IMR-90 (cell line): ENCODE measurements at regions not wholly inside any gene's neighbourhood (a gene's known extent, or its start where the extent isn't known, plus 50 kb on each side); places are given as distances from the start of the nearest gene placed in this dataset.

ENCODE experiments used
- ATAC-seq: fragments of 200-7000 bp; cut with Tn5 transposase; 2 replicates; pipeline ENCODE4 v1.9.1; 2020; ENCODE audit warnings: low read depth, mild to moderate bottlenecking, moderate library complexity
- BruUV-seq: library from RNA; stranded (reverse); fragments of 400-500 nt; replicated peaks from 2 replicates; lab custom pipeline; 2021; lab: Mats Ljungman, UMichigan
- CTCF ChIA-PET: fragments of 300-600 bp; formaldehyde crosslinking; extraction: SDS; loops from one replicate; lab custom pipeline; 2021; ENCODE audit warnings: antibody characterized with exemption; lab: Yijun Ruan, JAX
- POLR2A ChIA-PET: fragments of 300-600 bp; sonication (Branson Sonifier 250); formaldehyde crosslinking; loops from one replicate; lab custom pipeline; 2022; ENCODE audit warnings: antibody characterized with exemption; ENCODE audit not compliant: unreplicated experiment; lab: Charles Lee
- DNase-seq: peaks from one replicate; pipeline ENCODE4 v3.0.0; 2013
- H2AFZ ChIP-seq: replicated peaks from 2 replicates; pipeline ENCODE3; 2013; ENCODE audit warnings: low read length, mild to moderate bottlenecking; ENCODE audit not compliant: poor library complexity
- H2AK5ac ChIP-seq: 2 replicates; pipeline ENCODE4 v1.6.1; 2013; ENCODE audit warnings: low read depth, low read length, inconsistent platforms
- H2AK9ac ChIP-seq: replicated peaks from 2 replicates; pipeline ENCODE3; 2013; ENCODE audit warnings: mild to moderate bottlenecking, low read depth, low read length, moderate library complexity; ENCODE audit not compliant: poor library complexity
- H2BK120ac ChIP-seq: 2 replicates; pipeline ENCODE4 v1.6.1; 2013; ENCODE audit warnings: low read depth, low read length, inconsistent platforms
- H2BK15ac ChIP-seq: 3 replicates; pipeline ENCODE4 v1.6.1; 2013; ENCODE audit warnings: low read depth, low read length, inconsistent platforms
- H2BK20ac ChIP-seq: 2 replicates; pipeline ENCODE4 v1.6.1; 2013; ENCODE audit warnings: low read depth, mild to moderate bottlenecking, inconsistent platforms, low read length, moderate library complexity
- H2BK5ac ChIP-seq: 2 replicates; pipeline ENCODE4 v1.6.1; 2013; ENCODE audit warnings: mild to moderate bottlenecking, low read depth, low read length, inconsistent platforms; ENCODE audit not compliant: poor library complexity, severe bottlenecking
- H3K14ac ChIP-seq: replicated peaks from 2 replicates; pipeline ENCODE4 v1.6.1; 2013; ENCODE audit warnings: low read depth, low read length, inconsistent platforms
- H3K18ac ChIP-seq: 2 replicates; pipeline ENCODE4 v1.6.1; 2013; ENCODE audit warnings: low read depth, low read length, control low read depth
- H3K23ac ChIP-seq: 2 replicates; pipeline ENCODE4 v1.6.1; 2013; ENCODE audit warnings: low read depth, low read length, inconsistent platforms
- H3K27ac ChIP-seq: 2 replicates; pipeline ENCODE4 v1.5.1; 2013; ENCODE audit warnings: mild to moderate bottlenecking, control low read depth, low read length; ENCODE audit not compliant: insufficient read depth
- H3K27me3 ChIP-seq: 2 replicates; pipeline ENCODE4 v1.6.1; 2013; ENCODE audit warnings: low read length; ENCODE audit not compliant: control insufficient read depth, insufficient read depth
- H3K36me3 ChIP-seq: 2 replicates; pipeline ENCODE4 v1.6.1; 2013; ENCODE audit warnings: low read length, mixed read lengths; ENCODE audit not compliant: control insufficient read depth, insufficient read depth
- H3K4ac ChIP-seq: 2 replicates; pipeline ENCODE4 v1.6.1; 2013; ENCODE audit warnings: low read depth, low read length, inconsistent platforms
- H3K4me1 ChIP-seq: 2 replicates; pipeline ENCODE4 v1.6.1; 2013; ENCODE audit warnings: low read length, mixed read lengths; ENCODE audit not compliant: control insufficient read depth, insufficient read depth
- H3K4me2 ChIP-seq: 2 replicates; pipeline ENCODE4 v1.6.1; 2013; ENCODE audit warnings: low read depth, mild to moderate bottlenecking, control low read depth, low read length, moderate library complexity
- H3K4me3 ChIP-seq: 2 replicates; pipeline ENCODE4 v1.5.1; 2013; ENCODE audit warnings: low read depth, mild to moderate bottlenecking, control low read depth, low read length, moderate library complexity; ENCODE audit not compliant: insufficient read depth
- H3K56ac ChIP-seq: 2 replicates; pipeline ENCODE4 v1.6.1; 2013; ENCODE audit warnings: low read length, inconsistent platforms; ENCODE audit not compliant: insufficient read depth; ENCODE audit errors: extremely low read depth
- H3K79me1 ChIP-seq, 2 experiments: 2 replicates each; pipeline ENCODE4 v1.6.1; 2013; ENCODE audit warnings: low read length in 2 of 2, inconsistent platforms in 1 of 2, low read depth in 1 of 2
- H3K9ac ChIP-seq: 2 replicates; pipeline ENCODE4 v1.6.1; 2013; ENCODE audit warnings: low read depth, low read length, control low read depth
- H3K9me1 ChIP-seq: 2 replicates; pipeline ENCODE4 v1.6.1; 2013; ENCODE audit warnings: low read length, inconsistent platforms; ENCODE audit not compliant: insufficient read depth
- H3K9me3 ChIP-seq: 2 replicates; pipeline ENCODE4 v1.6.1; 2013; ENCODE audit warnings: low read length; ENCODE audit not compliant: control insufficient read depth, insufficient read depth
- H4K20me1 ChIP-seq: 2 replicates; pipeline ENCODE4 v1.6.1; 2013; ENCODE audit warnings: low read length, inconsistent platforms; ENCODE audit not compliant: insufficient read depth
- H4K5ac ChIP-seq: 2 replicates; pipeline ENCODE4 v1.6.1; 2013; ENCODE audit warnings: mild to moderate bottlenecking, low read depth, low read length, control low read depth
- H4K8ac ChIP-seq, 2 experiments: 2 replicates each; pipeline ENCODE4 v1.6.1; 2013; ENCODE audit warnings: low read depth in 2 of 2, low read length in 2 of 2, control low read depth in 1 of 2, inconsistent platforms in 1 of 2
- H4K91ac ChIP-seq: 2 replicates; pipeline ENCODE4 v1.6.1; 2013; ENCODE audit warnings: low read depth, low read length, inconsistent platforms; ENCODE audit not compliant: insufficient read depth
- BHLHE40 ChIP-seq: fragments of 150-350 bp; IDR thresholded peaks from 2 replicates; pipeline ENCODE4 v1.6.1; 2016; ENCODE audit warnings: mild to moderate bottlenecking, low read depth, low read length
- CEBPB ChIP-seq: IDR thresholded peaks from 2 replicates; pipeline ENCODE4 v1.6.1; 2012; ENCODE audit warnings: low read depth, low read length, improper control_type of control experiment
- CHD1 ChIP-seq: IDR thresholded peaks from 2 replicates; pipeline ENCODE4 v1.6.1; 2012; ENCODE audit warnings: low read depth, low read length, improper control_type of control experiment
- CTCF ChIP-seq: conservative IDR thresholded peaks from 2 replicates; pipeline ENCODE4 v1.5.1; 2012; ENCODE audit warnings: mild to moderate bottlenecking, low read depth, low read length, improper control_type of control experiment
- FOS ChIP-seq: fragments of 150-350 bp; IDR thresholded peaks from 2 replicates; pipeline ENCODE4 v1.6.1; 2016; ENCODE audit warnings: low read depth, low read length
- MAFK ChIP-seq: IDR thresholded peaks from 2 replicates; pipeline ENCODE4 v1.6.1; 2012; ENCODE audit warnings: low read depth, low read length, improper control_type of control experiment
- MAZ ChIP-seq: IDR thresholded peaks from 2 replicates; pipeline ENCODE4 v1.6.1; 2012; ENCODE audit warnings: low read depth, mild to moderate bottlenecking, low read length, improper control_type of control experiment, moderate library complexity, borderline replicate concordance
- MXI1 ChIP-seq: IDR thresholded peaks from 2 replicates; pipeline ENCODE4 v1.6.1; 2012; ENCODE audit warnings: low read depth, mild to moderate bottlenecking, low read length, moderate library complexity, borderline replicate concordance
- NFE2L2 ChIP-seq: fragments of 150-350 bp; IDR thresholded peaks from 2 replicates; pipeline ENCODE4 v1.6.1; 2016; ENCODE audit warnings: low read depth, mild to moderate bottlenecking, low read length
- POLR2A ChIP-seq: IDR thresholded peaks from 2 replicates; pipeline ENCODE4 v1.6.1; 2012; ENCODE audit warnings: mild to moderate bottlenecking, low read depth, low read length
- RAD21 ChIP-seq: IDR thresholded peaks from 2 replicates; pipeline ENCODE4 v1.6.1; 2012; ENCODE audit warnings: low read length, improper control_type of control experiment
- RCOR1 ChIP-seq: IDR thresholded peaks from 2 replicates; pipeline ENCODE4 v1.6.1; 2012; ENCODE audit warnings: mild to moderate bottlenecking, low read length, improper control_type of control experiment; ENCODE audit not compliant: insufficient replicate concordance
- RFX5 ChIP-seq: IDR thresholded peaks from 2 replicates; pipeline ENCODE4 v1.8.0; 2012; ENCODE audit warnings: low read depth, mild to moderate bottlenecking, low read length, moderate library complexity
- SMC3 ChIP-seq: fragments of 150-350 bp; IDR thresholded peaks from 2 replicates; pipeline ENCODE4 v1.6.1; 2016; ENCODE audit warnings: low read depth, mild to moderate bottlenecking, antibody characterized with exemption, low read length, moderate library complexity
- WGBS, 2 experiments: methylation state at CpG; one replicate each; pipeline versions ENCODE4 v1.1.5 to v1.1.7; 2013; ENCODE audit warnings: missing lambda C conversion rate in 2 of 2; ENCODE audit not compliant: insufficient read length in 1 of 2; ENCODE audit errors: extremely low coverage in 2 of 2; 5-methylcytosine and 5-hydroxymethylcytosine counted together
- dilution Hi-C: fragments of 300-500 bp; cut with HindIII; formaldehyde crosslinking; loops from one replicate; pipeline ENCODE4 v1.14.3; 2018; ENCODE audit warnings: low sequenced_read_pairs; ENCODE audit not compliant: unreplicated experiment
- in situ Hi-C: fragments of 300-500 bp; cut with MboI; formaldehyde crosslinking; loops from 3 replicates; pipeline ENCODE4 v1.14.3; 2019; ENCODE audit warnings: low sequenced_read_pairs, inconsistent platforms, mixed read lengths
- intact Hi-C: fragments of 100-400 bp; cut with micrococcal nuclease; formaldehyde crosslinking; loops from 2 replicates; pipeline ENCODE4 v1.10.0; 2022
- TF ChIP-seq, protein P1 (sequence below): fragments of 150-350 bp; IDR thresholded peaks from 2 replicates; pipeline ENCODE4 v1.6.1; 2017; ENCODE audit warnings: mild to moderate bottlenecking, antibody characterized with exemption, low read length, low read depth
- TF ChIP-seq, protein P2 (sequence below): fragments of 150-350 bp; IDR thresholded peaks from 2 replicates; pipeline ENCODE4 v1.6.1; 2016; ENCODE audit warnings: low read depth, mild to moderate bottlenecking, low read length, moderate library complexity, borderline replicate concordance

DNA sequence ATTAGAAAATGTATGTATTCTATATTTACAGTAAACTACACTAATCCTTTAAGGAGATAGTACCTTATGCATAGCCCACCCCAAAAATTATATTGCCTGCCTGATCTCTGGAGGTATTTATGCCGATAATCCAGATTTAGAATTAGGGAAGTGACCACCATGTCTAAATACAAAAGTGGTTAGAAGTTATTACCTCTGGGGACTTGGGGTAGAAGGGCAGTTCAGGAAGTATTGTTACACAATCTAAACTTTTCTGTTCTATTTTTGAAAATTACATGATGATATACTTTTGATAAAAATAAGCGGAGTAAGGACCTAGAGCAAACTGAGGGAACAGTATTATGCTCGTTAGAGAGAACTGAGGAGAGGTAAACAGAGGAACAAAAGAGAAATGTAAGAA is 90.5 kb upstream of the ZP4 start:
- Histone ChIP-seq H3K79me1 (no peaks in the 10 kb centered on the region), H3K23ac (no peak overlapping the region), H2AK5ac (no peak overlapping the region), H4K8ac (no peak overlapping the region), H3K9me3 (no peaks in the 10 kb centered on the region), H4K5ac (no peak overlapping the region), H3K18ac (no peak overlapping the region), H2BK120ac (no peak overlapping the region), H4K91ac (no peak overlapping the region), H3K4me1 (no peaks in the 10 kb centered on the region), H3K14ac (no peak overlapping the region), H2AK9ac (no peak overlapping the region), H3K4me2 (no peak overlapping the region), H3K56ac (no peak overlapping the region), H3K36me3 (no peaks in the 10 kb centered on the region), H3K9me1 (no peaks in the 10 kb centered on the region), H3K9ac (no peak overlapping the region), H4K20me1 (no peaks in the 10 kb centered on the region), H2BK5ac (no peak overlapping the region), H2BK20ac (no peak overlapping the region), H3K4me3 (no peak overlapping the region), H2BK15ac (no peak overlapping the region), H2AFZ (no peak overlapping the region), H3K27me3 (no peaks in the 10 kb centered on the region), H3K27ac (no peak overlapping the region), H3K4ac (no peak overlapping the region)
- dilution Hi-C loops, result no loop called here
- in situ Hi-C loops, result no loop called here
- TF ChIP-seq CHD1 (no peak), CTCF (no peak), BHLHE40 (no peak), POLR2A (no peak), MAFK (no peak), RFX5 (no peak), MAZ (no peak), CEBPB (no peak), RCOR1 (no peak), MXI1 (no peak), RAD21 (no peak), SMC3 (no peak), NFE2L2 (no peak), FOS (no peak)
- TF ChIP-seq, protein P1, sequence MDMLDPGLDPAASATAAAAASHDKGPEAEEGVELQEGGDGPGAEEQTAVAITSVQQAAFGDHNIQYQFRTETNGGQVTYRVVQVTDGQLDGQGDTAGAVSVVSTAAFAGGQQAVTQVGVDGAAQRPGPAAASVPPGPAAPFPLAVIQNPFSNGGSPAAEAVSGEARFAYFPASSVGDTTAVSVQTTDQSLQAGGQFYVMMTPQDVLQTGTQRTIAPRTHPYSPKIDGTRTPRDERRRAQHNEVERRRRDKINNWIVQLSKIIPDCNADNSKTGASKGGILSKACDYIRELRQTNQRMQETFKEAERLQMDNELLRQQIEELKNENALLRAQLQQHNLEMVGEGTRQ, result no peak
- TF ChIP-seq, protein P2, sequence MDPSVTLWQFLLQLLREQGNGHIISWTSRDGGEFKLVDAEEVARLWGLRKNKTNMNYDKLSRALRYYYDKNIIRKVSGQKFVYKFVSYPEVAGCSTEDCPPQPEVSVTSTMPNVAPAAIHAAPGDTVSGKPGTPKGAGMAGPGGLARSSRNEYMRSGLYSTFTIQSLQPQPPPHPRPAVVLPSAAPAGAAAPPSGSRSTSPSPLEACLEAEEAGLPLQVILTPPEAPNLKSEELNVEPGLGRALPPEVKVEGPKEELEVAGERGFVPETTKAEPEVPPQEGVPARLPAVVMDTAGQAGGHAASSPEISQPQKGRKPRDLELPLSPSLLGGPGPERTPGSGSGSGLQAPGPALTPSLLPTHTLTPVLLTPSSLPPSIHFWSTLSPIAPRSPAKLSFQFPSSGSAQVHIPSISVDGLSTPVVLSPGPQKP, result no peak
- POLR2A ChIA-PET, result no interaction called here
- WGBS, 2 experiments, result no CpG with 5 or more reads among the region's 3 CpGs
- ATAC-seq (no peak), DNase-seq (no peak)
- BruUV-seq, result no TSS peak
- intact Hi-C loops, result no loop called here
- CTCF ChIA-PET, result no interaction called here
